Stimulated activated naive CD8-positive, alpha-beta T cell treated with anti-CD3 and anti-CD28 coated beads, Interleukin-15, amount 100 ng/mL, for 72 hours (primary cell): ENCODE measurements at regions not wholly inside any gene's neighbourhood (a gene's known extent, or its start where the extent isn't known, plus 50 kb on each side); places are given as distances from the start of the nearest gene placed in this dataset.

Source experiments
- ATAC-seq: fragments of 150-1000 bp; cut with Tn5 transposase; 2 replicates; pipeline ENCODE4 v1.10.0; 2021; ENCODE audit warnings: mild to moderate bottlenecking, moderate library complexity
- DNase-seq, 2 donors: peaks; one replicate each; pipeline ENCODE4 v3.0.0; 2021 to 2022
- H3K27ac Mint-ChIP-seq, 2 donors: one replicate each; pipeline ENCODE4 v1.8.0; 2022; ENCODE audit warnings: mild to moderate bottlenecking in 2 of 2, mixed read lengths in 2 of 2, moderate library complexity in 2 of 2
- H3K27me3 Mint-ChIP-seq: one replicate; pipeline ENCODE4 v1.8.0; 2022; ENCODE audit warnings: mixed read lengths
- H3K4me1 Mint-ChIP-seq: one replicate; pipeline ENCODE4 v1.8.0; 2022; ENCODE audit warnings: mild to moderate bottlenecking, mixed read lengths
- H3K4me3 Mint-ChIP-seq, 2 donors: one replicate each; pipeline ENCODE4 v1.8.0; 2022; ENCODE audit warnings: mild to moderate bottlenecking in 2 of 2, mixed read lengths in 2 of 2, moderate library complexity in 1 of 2
- H3K9me3 Mint-ChIP-seq, 2 donors: one replicate each; pipeline ENCODE4 v1.8.0; 2022; ENCODE audit warnings: mixed read lengths in 2 of 2

DNA sequence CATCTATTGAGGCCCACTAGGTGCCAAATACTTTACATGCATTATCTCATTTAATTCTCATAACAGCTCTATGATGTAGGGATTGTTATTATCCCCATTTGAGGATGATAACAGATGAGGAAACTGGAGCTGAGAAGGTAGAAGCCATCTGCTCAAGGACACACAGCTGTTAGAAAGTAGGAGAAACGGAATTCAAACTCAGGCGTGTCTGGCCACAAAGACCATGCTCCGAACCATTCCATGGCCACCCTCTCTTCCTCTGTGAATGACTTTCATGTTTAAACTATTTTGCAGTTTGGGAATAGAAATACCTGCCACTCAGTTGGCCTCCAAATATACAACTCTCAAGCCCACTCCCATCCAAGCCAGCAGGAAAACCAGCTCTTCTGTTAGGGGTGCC lies 87.6 kb upstream of the ANKRD55 start:
- no peak overlapping the region for H3K4me3 Mint-ChIP-seq
- no peak overlapping the region for H3K27ac Mint-ChIP-seq
- no peaks in the 10 kb centered on the region for H3K27me3 Mint-ChIP-seq
- DNase-seq, result no peak
- no peaks in the 10 kb centered on the region for H3K9me3 Mint-ChIP-seq
- H3K4me1 Mint-ChIP-seq, result peaks cover 51% of the 10 kb centered on the region
- ATAC-seq, result no peak

DNA sequence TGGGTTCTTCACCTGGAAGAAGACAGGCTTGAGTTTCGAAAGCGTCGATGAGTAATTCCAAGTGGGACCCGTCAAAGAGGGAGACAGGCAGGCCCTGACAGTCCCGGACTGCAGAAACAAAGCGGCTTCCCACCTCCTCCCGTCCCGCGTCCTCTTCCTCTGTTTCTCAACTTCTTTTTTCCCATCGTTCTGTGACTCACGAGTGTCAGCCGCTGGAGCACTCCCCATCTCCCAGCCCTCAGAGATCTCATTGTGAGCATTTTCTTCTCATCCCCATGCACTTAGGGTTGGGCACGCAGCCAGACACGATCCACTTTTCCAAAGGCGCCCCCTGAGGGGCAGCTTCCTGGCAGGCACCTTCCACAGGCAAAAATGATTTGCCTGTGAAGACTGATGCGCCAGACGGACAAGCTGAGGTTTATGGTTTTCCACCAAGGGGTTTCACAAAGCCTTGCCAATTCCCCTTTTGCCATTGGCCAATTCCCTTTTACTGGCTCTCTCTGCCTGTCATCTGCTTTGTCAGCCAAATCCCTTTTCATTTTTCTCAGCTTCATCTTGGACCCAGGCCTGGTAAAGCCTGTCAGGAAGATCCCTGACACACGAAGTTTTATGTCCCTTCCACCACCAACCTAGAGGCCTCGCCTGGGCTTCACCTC lies 86.5 kb upstream of the ANKRD55 start:
- DNase-seq, result no peak
- no peak for ATAC-seq
- Mint-ChIP-seq H3K27ac (peak overlapping the region in 1 of 2 donors; percentile 53), H3K4me3 (no peak overlapping the region), H3K9me3 (no peaks in the 10 kb centered on the region), H3K4me1 (peaks cover 46% of the 10 kb centered on the region), H3K27me3 (no peaks in the 10 kb centered on the region)

DNA sequence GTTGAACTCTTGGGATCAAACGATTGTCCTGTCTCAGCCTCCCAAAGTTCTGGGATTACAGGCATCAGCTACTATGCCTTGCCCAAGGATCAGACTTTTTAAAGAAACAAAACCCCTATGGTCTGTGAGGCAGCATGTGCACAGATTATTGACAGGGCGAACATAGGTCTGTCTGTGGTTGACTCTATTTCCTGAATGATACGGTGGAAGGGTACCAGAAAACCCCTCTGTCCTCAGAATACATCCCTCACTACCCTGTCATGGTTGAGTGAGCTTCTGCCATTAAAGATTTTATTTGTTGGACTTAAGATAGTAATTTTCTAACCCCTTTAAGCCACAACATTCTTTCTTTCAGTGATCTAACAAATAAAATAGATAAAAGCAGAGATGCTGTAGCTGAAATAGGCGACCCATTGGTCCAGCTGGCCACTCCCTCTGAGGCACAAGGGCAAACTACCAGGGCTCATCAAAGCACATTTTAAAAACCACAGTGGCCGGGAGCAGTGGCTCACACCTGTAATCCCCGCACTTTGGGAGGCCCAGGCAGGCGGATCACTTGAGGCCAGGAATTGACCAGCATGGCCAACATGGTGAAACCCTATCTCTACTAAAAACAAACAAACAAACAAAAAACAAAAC lies 84.9 kb upstream of the ANKRD55 start:
- peaks cover 53% of the 10 kb centered on the region for H3K4me1 Mint-ChIP-seq
- DNase-seq (no peak), ATAC-seq (peak; percentile 79)
- no peak overlapping the region for H3K27ac Mint-ChIP-seq
- H3K9me3 Mint-ChIP-seq, result no peaks in the 10 kb centered on the region
- no peak overlapping the region for H3K4me3 Mint-ChIP-seq
- H3K27me3 Mint-ChIP-seq, result no peaks in the 10 kb centered on the region

DNA sequence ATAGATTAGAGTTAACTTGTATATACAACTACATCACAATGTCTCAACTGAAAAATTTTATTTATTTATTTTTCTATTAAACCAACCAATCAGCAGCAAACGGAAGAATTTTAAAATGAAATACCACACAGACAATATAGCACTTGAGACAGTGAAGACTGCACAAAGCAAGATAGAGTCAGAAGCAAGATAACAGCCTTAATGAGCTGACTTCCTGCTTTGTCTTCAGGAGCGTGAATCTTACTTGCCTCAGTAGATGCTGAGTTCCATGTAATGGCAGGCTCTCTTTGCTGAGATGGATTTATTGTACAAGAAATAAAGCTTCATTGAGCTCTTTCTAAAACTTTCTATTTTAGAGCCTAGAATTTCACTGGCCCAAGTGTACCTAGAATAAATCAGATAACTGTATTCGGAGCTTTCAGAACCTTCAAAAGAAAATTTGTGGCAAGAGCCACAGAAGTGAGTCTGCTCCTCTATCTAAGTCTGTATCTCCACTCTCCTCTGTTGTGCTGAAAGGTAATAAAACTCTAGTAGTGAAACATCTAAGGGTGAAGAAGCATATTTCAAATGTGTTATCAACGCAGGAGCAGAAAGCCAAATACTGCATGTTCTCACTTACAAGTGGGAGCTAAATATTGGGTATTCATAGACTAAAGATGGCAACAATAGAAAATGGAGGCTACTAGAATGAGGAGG lies 83.3 kb upstream of the ANKRD55 start:
- H3K27ac Mint-ChIP-seq, result no peak overlapping the region
- H3K27me3 Mint-ChIP-seq, result no peaks in the 10 kb centered on the region
- no peak for ATAC-seq
- no peak for DNase-seq
- H3K4me1 Mint-ChIP-seq, result peaks cover 43% of the 10 kb centered on the region
- no peaks in the 10 kb centered on the region for H3K9me3 Mint-ChIP-seq
- no peak overlapping the region for H3K4me3 Mint-ChIP-seq

DNA sequence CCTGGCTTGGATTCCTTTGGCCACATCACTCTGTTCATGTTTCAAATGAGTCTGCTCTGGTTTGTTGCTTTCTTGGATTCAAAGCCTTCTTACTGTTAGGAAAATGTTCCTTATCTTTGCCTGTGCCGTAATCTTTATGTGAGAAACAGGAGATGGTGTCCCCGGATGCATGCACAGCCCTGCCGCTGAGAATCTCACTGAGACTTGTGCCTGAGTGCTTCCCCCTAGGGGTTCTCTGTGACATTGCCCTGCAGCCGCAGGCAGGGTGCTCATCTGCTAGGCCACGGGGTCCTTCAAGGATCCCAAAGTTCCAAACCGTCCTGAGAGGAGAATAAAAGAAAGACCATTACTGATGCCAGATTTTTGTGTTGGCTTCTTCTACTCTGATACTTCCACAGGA lies 81.4 kb upstream of the ANKRD55 start:
- Mint-ChIP-seq H3K9me3 (no peaks in the 10 kb centered on the region), H3K27ac (no peak overlapping the region), H3K4me1 (peaks cover 27% of the 10 kb centered on the region), H3K27me3 (no peaks in the 10 kb centered on the region), H3K4me3 (no peak overlapping the region)
- DNase-seq (no peak), ATAC-seq (no peak)

DNA sequence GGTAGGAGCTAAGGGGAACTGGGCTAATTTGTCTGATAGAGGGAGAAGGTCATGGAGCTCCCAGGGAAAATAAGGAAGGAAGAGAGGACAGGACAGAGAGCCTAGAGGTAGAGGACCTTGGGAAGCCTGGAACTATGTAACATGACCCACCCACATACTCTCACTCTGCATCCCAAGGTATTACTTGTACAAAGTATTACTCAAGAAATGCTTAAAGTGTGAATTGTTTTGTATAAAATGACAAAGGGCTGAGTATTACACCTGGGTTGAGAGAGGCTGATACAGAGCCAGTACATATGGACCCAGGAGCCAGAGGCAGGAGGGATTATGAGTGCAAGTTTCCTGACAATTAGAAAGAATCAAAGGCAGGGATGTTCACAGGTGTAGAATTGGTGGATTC lies 80.5 kb upstream of the ANKRD55 start:
- DNase-seq, result no peak
- ATAC-seq, result no peak
- Mint-ChIP-seq H3K4me3 (no peak overlapping the region), H3K27me3 (no peaks in the 10 kb centered on the region), H3K27ac (no peak overlapping the region), H3K9me3 (no peaks in the 10 kb centered on the region), H3K4me1 (peaks cover 18% of the 10 kb centered on the region)

DNA sequence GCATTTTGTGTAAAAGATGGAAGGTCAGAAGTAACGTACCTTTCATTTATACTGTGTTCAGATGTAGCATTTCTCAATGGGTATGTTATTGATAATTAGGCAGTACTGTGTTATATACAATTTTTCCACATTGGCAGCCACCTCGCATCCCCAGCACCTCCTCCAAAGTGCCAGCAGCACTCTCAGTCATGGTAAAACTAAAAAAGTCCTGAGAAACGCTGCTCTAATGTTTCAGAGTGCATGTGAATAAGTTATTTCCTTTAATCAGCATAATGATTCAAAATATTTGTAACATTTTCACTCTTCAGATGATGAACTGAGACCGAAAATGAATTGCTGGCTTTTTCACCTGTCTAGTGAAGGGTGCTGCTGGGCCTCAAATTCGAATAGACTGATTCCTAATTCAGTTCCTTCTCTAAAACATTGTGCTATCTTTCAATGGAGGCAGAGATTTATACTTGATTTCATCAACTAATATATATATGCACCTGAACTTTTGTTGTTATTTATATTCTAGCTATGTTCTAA lies 79.9 kb upstream of the ANKRD55 start:
- no peaks in the 10 kb centered on the region for H3K9me3 Mint-ChIP-seq
- no peak for ATAC-seq
- no peak for DNase-seq
- H3K4me3 Mint-ChIP-seq, result no peak overlapping the region
- H3K27me3 Mint-ChIP-seq, result no peaks in the 10 kb centered on the region
- no peak overlapping the region for H3K27ac Mint-ChIP-seq
- H3K4me1 Mint-ChIP-seq, result peaks cover 12% of the 10 kb centered on the region

DNA sequence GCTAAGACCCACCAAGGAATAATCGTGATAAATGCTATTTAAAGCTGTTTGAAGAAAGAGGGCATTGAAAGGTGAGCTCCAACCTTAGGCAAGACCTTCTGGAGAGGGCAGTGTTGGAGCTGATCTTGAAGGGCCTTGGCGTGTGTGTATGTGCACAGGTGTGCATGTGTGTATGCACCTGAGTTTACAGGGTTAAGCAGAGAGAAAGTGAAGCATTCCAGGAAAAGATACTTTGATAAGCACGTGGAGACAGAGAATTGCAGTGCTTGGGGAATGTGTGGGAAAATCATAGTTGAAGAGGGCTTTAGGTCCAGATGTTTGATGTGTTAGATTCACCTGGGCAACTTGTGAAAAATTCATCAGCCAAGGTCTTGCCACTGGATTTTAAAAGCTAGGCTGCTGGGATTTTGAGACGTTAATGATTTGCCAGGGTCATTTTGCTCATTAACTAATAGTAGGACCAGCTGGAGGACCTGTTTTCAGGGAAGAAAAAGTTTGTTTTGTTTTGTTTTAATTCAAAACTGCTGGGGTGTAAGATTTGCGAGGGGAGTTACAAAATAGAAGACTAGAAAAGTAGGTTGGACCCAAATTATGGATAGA lies 78.3 kb upstream of the ANKRD55 start:
- no peak overlapping the region for H3K27ac Mint-ChIP-seq
- no peaks in the 10 kb centered on the region for H3K27me3 Mint-ChIP-seq
- H3K4me3 Mint-ChIP-seq, result no peak overlapping the region
- ATAC-seq (no peak), DNase-seq (no peak)
- H3K4me1 Mint-ChIP-seq, result peaks cover 6% of the 10 kb centered on the region
- H3K9me3 Mint-ChIP-seq, result peaks cover under 1 to 4% of the 10 kb centered on the region in 2 donors

DNA sequence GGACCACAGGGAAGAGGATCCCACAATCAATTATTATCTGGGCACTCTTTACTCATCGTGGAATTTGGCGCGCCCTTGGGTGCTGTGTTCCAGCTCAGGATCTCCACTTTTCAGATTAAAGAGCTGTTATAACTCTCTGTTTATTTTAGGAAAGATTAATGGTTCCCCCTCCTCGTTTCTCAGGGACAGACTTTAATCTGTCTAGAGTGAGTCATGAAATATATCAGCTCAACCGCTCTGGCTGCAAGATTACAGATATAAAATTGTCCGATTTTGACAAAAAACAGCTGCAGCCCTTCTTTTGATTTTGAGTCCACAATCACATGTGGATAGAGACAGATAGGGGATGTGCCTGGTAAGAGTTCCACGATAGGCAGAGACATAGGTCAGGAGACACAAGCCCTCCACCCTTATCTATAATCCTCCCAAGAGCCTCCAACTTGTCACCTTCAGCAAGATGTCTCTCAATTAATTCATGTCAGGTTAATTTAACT lies 77.6 kb upstream of the ANKRD55 start:
- no peak overlapping the region for H3K4me3 Mint-ChIP-seq
- no peaks in the 10 kb centered on the region for H3K27me3 Mint-ChIP-seq
- no peak for DNase-seq
- ATAC-seq, result no peak
- H3K27ac Mint-ChIP-seq, result peak overlapping the region in 1 of 2 donors; percentile 13
- peaks cover 6% of the 10 kb centered on the region for H3K4me1 Mint-ChIP-seq
- H3K9me3 Mint-ChIP-seq, result peaks cover 7 to 10% of the 10 kb centered on the region in 2 donors

DNA sequence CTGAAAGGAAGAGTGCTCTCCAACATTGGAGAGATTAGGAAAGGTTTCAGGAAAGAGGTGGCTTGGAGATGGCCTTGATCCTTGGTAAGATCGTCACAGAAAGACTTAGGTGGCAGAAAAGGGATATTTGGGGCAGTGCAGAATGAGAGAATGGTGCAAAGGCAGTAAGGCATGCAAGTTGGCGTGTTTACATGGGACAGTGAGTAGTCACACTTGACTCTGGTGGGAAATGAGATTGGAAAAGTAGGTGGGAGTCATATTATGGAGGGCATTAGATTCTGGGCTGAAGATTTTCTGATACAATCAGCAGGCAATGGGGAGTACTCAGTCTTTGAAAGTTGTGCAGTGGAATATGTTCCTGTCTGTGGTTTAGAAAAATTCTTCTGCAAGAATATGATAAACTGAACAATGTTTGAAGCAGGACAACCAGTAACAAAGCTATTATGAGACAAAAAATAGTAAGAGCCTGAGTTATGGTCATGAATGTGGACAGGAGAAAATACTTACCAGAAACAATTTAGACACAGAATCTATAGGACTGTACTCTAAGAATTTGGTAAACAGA lies 76.2 kb upstream of the ANKRD55 start:
- no peak overlapping the region for H3K27ac Mint-ChIP-seq
- ATAC-seq (no peak), DNase-seq (no peak)
- no peaks in the 10 kb centered on the region for H3K27me3 Mint-ChIP-seq
- peaks cover 6% of the 10 kb centered on the region for H3K4me1 Mint-ChIP-seq
- H3K9me3 Mint-ChIP-seq, result peaks cover 9 to 10% of the 10 kb centered on the region in 2 donors
- H3K4me3 Mint-ChIP-seq, result no peak overlapping the region

DNA sequence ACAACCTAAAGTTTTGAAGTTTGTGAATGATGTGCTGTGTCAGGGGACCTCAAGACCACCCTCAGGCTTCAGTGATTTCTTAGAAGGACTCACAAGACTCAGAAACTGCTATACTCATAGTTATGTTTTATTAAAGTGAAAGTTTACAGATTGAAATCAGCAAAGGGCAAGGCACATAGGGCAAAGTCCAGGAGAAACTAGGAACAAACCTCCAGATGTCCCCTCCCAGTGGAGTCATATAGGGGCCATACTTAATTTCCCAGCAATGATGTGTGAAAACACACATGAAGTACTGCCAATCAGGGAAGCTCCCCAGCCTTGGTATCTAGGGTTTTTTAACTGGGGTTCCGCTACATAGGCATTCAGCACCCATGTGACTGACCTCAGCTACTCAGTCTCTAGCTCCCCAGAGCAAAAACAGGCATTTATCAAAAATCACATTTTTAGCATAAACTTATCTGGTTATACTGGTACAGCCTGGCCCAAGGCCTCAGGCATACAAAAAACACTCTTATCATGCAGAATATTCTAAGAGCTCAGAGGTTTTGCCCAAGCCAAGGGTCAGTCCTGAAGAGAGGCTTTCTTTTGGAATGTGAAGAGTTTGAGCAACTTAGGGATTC lies 74.7 kb upstream of the ANKRD55 start:
- Mint-ChIP-seq H3K27me3 (no peaks in the 10 kb centered on the region), H3K4me1 (no peaks in the 10 kb centered on the region), H3K27ac (no peak overlapping the region), H3K4me3 (no peak overlapping the region), H3K9me3 (peaks cover 9 to 10% of the 10 kb centered on the region in 2 donors)
- no peak for DNase-seq
- ATAC-seq, result no peak

DNA sequence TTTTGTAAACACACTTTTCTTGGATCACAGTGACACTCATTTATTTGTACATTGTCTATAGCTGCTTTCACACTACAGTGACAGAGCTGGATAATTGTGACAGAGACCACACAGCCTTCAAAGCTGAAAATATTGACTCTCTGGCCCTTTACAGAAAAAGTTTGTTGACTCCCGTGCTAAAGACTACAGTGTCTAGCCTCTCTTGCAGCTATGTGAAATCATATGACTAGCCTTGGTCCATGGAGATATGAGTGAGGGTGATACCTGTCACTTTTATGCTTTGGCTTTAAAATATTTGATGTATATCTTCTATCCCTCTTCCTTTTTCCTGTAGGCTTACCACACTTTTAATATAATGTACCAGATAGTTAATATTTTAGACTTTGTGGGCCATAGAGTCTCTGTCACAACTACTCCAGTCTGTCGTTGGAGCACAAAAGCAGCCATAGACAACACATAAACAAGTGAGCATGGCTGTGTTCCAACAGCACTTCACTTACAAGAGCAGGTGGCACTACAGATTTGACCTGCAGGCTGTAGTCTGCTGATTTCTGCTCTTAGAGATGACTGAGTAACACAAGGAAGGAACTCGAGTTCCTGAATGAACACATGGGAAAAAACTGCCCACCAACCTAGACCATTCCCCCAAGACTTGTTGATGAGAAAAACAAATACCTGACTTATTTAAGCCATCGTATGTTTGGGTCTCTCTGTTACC lies 73.5 kb upstream of the ANKRD55 start:
- Mint-ChIP-seq H3K9me3 (peaks cover 9 to 10% of the 10 kb centered on the region in 2 donors), H3K27me3 (no peaks in the 10 kb centered on the region), H3K27ac (no peak overlapping the region), H3K4me1 (no peaks in the 10 kb centered on the region), H3K4me3 (no peak overlapping the region)
- DNase-seq, result no peak
- ATAC-seq, result no peak

DNA sequence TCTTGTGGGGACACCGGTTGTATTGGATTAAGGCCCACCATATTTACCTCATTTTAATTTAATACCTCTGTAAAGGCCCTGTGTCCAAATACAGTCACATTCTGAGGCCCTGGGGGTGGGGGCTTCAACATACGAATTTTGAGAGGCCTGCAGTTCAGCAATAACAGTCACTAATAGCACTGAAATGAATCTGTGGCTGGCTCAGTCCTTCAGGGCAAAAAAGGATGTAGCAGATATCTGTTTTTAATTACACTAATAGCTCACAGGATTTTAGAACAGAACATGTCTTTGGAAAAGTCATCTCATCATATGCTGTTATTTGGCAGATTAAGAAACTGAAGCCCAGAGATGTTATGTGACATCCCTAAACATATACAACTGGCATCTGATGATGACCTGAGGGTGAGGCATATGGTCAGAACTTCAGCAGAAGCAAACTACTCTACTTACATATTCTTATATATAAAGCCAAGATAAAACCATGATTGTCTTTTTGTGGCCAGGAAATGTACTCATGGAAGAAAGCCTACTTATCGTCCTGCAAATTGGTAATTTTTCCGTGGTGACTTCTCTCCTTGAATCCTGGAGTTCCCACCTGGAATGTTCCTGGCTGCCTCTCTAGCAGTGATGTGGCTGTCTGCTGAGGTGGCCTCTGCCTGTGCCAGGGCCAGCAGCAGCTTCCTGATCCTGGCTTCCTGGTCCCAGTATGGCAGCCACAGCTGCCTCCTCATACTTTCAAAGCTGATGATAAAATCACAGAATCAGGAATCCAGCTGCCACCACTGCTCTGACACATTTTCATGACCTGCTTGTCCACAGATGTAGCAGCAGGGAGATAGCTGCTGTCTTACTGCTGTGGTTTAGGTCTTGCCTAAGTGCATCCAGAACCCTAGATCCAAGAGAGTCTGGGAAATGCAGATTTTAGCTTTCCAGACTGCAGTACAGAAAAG lies 72.1 kb upstream of the ANKRD55 start:
- no peaks in the 10 kb centered on the region for H3K4me1 Mint-ChIP-seq

DNA sequence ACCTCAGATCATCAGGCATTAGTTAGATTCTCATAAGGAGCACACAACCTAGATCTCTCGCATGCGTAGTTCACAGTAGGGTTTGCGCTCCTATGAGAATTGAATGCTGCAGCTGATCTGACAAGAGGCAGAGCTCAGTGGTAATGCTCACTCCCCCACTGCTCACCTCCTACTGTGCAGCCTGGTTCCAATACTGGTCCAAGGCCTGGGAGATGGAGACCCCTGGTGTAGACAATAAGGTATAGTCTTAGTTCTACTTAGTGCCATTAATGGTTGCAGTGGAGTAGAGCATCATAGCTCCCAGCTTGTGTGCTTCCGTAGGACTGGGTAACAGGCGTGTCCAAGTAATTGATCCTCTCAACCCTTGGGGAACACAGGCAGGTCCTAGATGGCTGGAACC lies 70.4 kb upstream of the ANKRD55 start:
- no peak for DNase-seq
- Mint-ChIP-seq H3K9me3 (peaks cover 9 to 10% of the 10 kb centered on the region in 2 donors), H3K27ac (no peak overlapping the region), H3K4me1 (no peaks in the 10 kb centered on the region), H3K27me3 (no peaks in the 10 kb centered on the region), H3K4me3 (no peak overlapping the region)
- ATAC-seq, result peak; percentile 55

More for the DNA sequence above, 72.1 kb upstream of the ANKRD55 start:
- DNase-seq (no peak), ATAC-seq (no peak)
- peaks cover 9 to 10% of the 10 kb centered on the region in 2 donors for H3K9me3 Mint-ChIP-seq
- H3K4me3 Mint-ChIP-seq, result no peak overlapping the region
- H3K27ac Mint-ChIP-seq, result no peak overlapping the region
- no peaks in the 10 kb centered on the region for H3K27me3 Mint-ChIP-seq
